Astrocyte of the cerebellum (primary cell): ENCODE measurements at regions not wholly inside any gene's neighbourhood (a gene's known extent, or its start where the extent isn't known, plus 50 kb on each side); places are given as distances from the start of the nearest gene placed in this dataset.

Experiments used
- DNase-seq: peaks from one replicate; pipeline ENCODE4 v3.0.0-alpha.2; 2011; ENCODE audit warnings: low read depth
- H3K4me3 ChIP-seq: 2 replicates; pipeline ENCODE4 v1.5.1; 2011; ENCODE audit warnings: mild to moderate bottlenecking, low read depth, low read length, moderate library complexity
- in situ Hi-C: cut with HindIII; loops from 2 replicates; pipeline ENCODE4 v1.10.0; 2017; ENCODE audit warnings: low sequenced_read_pairs
- TF ChIP-seq, protein P1 (sequence below): IDR thresholded peaks from 2 replicates; pipeline ENCODE4 v1.5.1; 2012; ENCODE audit warnings: low read length, low read depth, moderate library complexity, mild to moderate bottlenecking; ENCODE audit errors: missing control alignments

DNA sequence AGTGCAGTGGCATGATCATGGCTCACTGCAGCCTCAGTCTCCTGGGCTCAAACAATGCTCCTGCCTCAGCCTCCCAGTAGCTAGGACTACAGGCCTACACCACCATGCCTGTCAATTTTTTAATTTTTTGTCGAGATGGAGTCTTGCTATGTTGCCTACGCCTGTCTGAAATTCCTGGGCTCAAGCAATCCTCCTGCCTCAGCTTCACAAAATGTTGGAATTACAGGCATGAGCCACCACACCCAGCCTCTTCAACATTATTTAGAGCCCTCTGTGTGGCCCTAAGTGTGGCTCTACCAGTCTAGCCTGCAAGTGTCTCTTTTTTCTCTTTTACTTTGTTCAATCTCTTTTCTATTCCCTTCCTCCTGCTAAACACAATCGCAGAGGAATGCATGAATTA is 154.4 kb upstream of the EPB41L4A start:
- DNase-seq: no peak
- no peak overlapping the region for H3K4me3 ChIP-seq
- in situ Hi-C loops: loop anchor here (25.0 kb wide), 1 partner anchor 164 kb away; the partner anchor contains the start of gene APC
- TF ChIP-seq, protein P1, sequence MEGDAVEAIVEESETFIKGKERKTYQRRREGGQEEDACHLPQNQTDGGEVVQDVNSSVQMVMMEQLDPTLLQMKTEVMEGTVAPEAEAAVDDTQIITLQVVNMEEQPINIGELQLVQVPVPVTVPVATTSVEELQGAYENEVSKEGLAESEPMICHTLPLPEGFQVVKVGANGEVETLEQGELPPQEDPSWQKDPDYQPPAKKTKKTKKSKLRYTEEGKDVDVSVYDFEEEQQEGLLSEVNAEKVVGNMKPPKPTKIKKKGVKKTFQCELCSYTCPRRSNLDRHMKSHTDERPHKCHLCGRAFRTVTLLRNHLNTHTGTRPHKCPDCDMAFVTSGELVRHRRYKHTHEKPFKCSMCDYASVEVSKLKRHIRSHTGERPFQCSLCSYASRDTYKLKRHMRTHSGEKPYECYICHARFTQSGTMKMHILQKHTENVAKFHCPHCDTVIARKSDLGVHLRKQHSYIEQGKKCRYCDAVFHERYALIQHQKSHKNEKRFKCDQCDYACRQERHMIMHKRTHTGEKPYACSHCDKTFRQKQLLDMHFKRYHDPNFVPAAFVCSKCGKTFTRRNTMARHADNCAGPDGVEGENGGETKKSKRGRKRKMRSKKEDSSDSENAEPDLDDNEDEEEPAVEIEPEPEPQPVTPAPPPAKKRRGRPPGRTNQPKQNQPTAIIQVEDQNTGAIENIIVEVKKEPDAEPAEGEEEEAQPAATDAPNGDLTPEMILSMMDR: no peak

DNA sequence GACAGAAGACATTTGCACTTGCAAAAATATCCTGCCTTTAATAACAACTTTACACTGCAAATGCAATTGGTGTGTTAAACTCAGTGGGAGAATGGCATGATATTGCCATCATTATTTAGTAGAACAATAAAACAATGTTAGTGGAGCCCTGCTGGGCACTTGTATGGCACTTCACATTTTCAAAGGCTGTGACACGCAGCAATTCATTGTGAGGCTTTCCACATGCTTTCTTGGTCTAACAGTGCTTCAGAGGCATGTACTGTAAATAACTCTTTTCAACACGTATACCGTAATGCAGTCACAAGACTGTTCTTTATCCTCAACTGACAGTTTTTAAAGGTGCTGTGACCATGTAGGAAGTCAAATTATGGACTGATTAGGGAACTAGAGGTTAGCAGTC is 155.5 kb upstream of the EPB41L4A start:
- in situ Hi-C loops: loop anchor here (25.0 kb wide), 1 partner anchor 163 kb away; the partner anchor contains the start of gene APC
- no peak for DNase-seq
- TF ChIP-seq, protein P1: no peak
- no peak overlapping the region for H3K4me3 ChIP-seq

DNA sequence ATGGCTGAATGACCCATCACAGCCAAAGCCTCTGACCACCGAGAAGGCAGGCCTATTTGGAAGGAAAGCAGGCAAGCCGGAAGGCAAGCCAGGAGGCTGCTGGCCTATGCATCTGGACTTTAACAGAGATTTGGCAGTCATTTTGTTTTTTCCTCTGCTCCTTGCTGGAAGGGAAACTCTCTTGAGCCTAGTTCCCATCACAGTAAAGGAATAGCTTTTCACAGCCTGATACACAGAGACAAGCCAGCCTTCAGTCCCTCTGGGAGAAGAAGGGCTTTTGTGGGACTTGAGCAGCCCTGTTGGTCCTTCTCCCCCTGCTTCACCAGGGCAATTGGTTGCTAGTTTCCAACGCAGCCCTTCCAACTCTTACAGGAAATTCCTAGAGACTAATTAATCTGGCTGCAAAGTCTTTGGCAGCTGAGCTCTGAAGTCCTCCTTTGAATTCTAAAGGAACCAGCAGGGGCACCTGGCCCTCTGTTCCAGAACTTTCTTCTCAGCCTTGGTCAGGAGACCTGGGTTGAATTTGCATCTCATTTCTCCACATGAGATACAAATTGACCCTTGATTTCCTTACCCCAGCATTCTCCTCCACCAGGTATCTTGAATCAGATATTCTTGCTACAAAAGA is 157.3 kb upstream of the EPB41L4A start:
- H3K4me3 ChIP-seq: no peak overlapping the region
- DNase-seq: no peak
- in situ Hi-C loops: no loop called here
- TF ChIP-seq, protein P1: no peak

DNA sequence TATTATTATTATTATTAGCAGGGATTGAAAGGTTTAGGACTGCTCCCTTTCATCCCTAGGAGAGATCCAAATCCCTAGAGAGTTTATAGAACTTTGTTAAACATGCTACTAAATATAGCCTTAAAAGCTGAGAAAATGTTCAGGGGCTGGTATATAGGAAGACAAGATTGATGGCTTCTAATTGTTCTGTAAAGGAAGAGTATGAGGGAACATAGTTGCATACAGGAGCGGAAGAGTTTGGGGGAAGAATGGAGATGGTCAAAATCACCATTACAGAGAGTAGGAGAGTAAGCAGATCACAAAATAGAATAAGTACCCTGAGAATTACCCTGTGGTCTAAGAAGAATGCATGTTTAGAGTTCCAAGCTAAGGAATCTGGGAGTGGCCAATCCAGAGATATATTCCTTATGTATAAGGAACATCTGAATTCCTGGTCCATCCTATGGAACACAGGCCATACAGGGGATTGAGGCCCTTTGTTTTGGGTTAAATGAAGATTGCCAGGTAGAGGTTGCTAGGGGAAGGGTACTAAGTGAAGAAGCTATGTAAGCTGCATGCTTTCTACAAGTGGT is 158.0 kb upstream of the APC start:
- TF ChIP-seq, protein P1: no peak
- no peak for DNase-seq

DNA sequence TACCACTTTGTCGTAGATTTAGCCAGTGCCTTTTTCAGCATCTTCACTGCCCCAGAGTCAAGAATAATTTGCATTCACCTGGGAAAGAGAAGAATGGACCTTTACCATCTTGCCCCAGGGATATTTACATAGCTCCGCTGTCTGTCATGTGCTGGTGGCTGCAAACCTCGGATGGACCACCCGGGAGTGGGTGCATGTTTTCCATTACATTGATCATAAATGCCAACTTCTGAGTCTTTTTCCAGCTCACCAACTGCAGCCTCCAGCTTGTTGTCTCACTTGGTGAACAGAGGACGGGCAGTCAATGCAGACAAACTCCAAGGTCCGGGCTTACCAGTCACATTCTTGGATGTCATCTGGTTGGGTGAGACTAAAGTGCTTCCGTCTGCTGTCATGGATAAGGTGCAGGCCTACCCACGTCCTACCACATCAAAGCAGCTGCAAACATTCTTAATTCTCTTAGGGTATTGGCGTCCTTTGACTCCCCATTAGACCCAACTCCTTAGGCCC is 155.8 kb upstream of the APC start:
- DNase-seq: no peak
- TF ChIP-seq, protein P1: no peak
- in situ Hi-C loops: no loop called here
- H3K4me3 ChIP-seq: no peak overlapping the region

More for the DNA sequence above, 158.0 kb upstream of the APC start:
- in situ Hi-C loops: no loop called here
- H3K4me3 ChIP-seq: no peak overlapping the region

DNA sequence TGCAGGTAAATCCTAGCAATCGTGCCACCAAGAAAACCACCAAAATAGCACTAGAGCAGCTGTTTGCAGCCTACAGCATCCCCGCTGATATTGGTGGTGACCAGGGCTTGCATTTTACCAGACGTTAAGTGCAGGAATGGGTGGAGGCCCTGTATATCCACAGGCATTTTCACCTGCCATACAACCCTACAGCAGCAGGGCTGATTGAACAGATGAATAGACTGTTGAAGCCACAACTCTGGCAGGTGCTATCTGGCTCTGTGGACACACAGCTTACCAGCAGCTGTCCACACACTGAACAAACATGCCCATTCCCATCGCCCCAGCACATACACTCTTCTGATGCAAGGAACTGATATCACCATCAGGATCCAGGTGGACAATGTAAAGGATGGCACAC is 154.5 kb upstream of the APC start:
- no peak overlapping the region for H3K4me3 ChIP-seq
- TF ChIP-seq, protein P1: no peak
- DNase-seq: no peak
- in situ Hi-C loops: no loop called here
